Glutamatergic neuron (in vitro differentiated cells): ENCODE measurements at regions not wholly inside any gene's neighbourhood (a gene's known extent, or its start where the extent isn't known, plus 50 kb on each side); places are given as distances from the start of the nearest gene placed in this dataset.
"Not testable (repeated sequence)": the region's sequence is repeated elsewhere in the genome, so short reads cannot be mapped to it uniquely, and the experiment has no call there.

Experiments used
- DNase-seq: peaks from one replicate; pipeline ENCODE4 v3.0.0; 2022
- H3K27ac Mint-ChIP-seq: one replicate; pipeline ENCODE4 v1.8.0; 2020; ENCODE audit warnings: mild to moderate bottlenecking, mixed read lengths, inconsistent platforms; ENCODE audit not compliant: unreplicated experiment
- H3K27me3 Mint-ChIP-seq: one replicate; pipeline ENCODE4 v1.8.0; 2020; ENCODE audit warnings: mild to moderate bottlenecking, moderate library complexity, mixed read lengths, inconsistent platforms; ENCODE audit not compliant: unreplicated experiment
- H3K36me3 Mint-ChIP-seq: one replicate; pipeline ENCODE4 v1.8.0; 2020; ENCODE audit warnings: mild to moderate bottlenecking, mixed read lengths, inconsistent platforms; ENCODE audit not compliant: unreplicated experiment
- H3K4me1 Mint-ChIP-seq: one replicate; pipeline ENCODE4 v1.8.0; 2020; ENCODE audit warnings: mild to moderate bottlenecking, low read depth, mixed read lengths, inconsistent platforms; ENCODE audit not compliant: unreplicated experiment
- H3K4me3 Mint-ChIP-seq: one replicate; pipeline ENCODE4 v1.8.0; 2020; ENCODE audit warnings: mild to moderate bottlenecking, mixed read lengths, inconsistent platforms; ENCODE audit not compliant: unreplicated experiment
- H3K9me3 Mint-ChIP-seq: one replicate; pipeline ENCODE4 v1.8.0; 2020; ENCODE audit warnings: mild to moderate bottlenecking, moderate library complexity, mixed read lengths, inconsistent platforms; ENCODE audit not compliant: unreplicated experiment
- CTCF ChIP-seq: fragments of 200-600 bp; sonication (generic); IDR thresholded peaks from one replicate; pipeline ENCODE4 v1.5.0; 2021; ENCODE audit not compliant: partially characterized antibody, unreplicated experiment

GRCh38 chr5:118511846-118512245 lies 476.5 kb downstream of the DTWD2 start:
- peaks cover 10% of the 10 kb centered on the region for H3K4me1 Mint-ChIP-seq
- no peaks in the 10 kb centered on the region for H3K9me3 Mint-ChIP-seq
- no peak for DNase-seq
- H3K27me3 Mint-ChIP-seq, result peaks cover 3% of the 10 kb centered on the region
- no peak overlapping the region for H3K27ac Mint-ChIP-seq
- TF ChIP-seq CTCF, result no peak
- no peaks in the 10 kb centered on the region for H3K36me3 Mint-ChIP-seq
- no peak overlapping the region for H3K4me3 Mint-ChIP-seq

- no peak for TF ChIP-seq CTCF
- H3K4me1 Mint-ChIP-seq, result peaks cover 6% of the 10 kb centered on the region
- H3K4me3 Mint-ChIP-seq, result no peak overlapping the region
- no peak overlapping the region for H3K27ac Mint-ChIP-seq
- H3K36me3 Mint-ChIP-seq, result no peaks in the 10 kb centered on the region
- H3K9me3 Mint-ChIP-seq, result peaks cover 4% of the 10 kb centered on the region
- DNase-seq, result no peak
- peaks cover 4% of the 10 kb centered on the region for H3K27me3 Mint-ChIP-seq
These were observed 482.0 kb downstream of the DTWD2 start for GRCh38 chr5:118506217-118506852.

- H3K27ac Mint-ChIP-seq, H3K9me3 Mint-ChIP-seq, H3K36me3 Mint-ChIP-seq, DNase-seq, H3K4me3 Mint-ChIP-seq, H3K27me3 Mint-ChIP-seq, H3K4me1 Mint-ChIP-seq: not testable (repeated sequence)
These were observed 486.1 kb downstream of the DTWD2 start for GRCh38 chr5:118502232-118502631.

GRCh38 chr5:118491351-118491750 lies 497.0 kb downstream of the DTWD2 start:
- Mint-ChIP-seq H3K9me3 (no peaks in the 10 kb centered on the region), H3K4me1 (peaks cover 4% of the 10 kb centered on the region), H3K4me3 (no peak overlapping the region), H3K27ac (no peak overlapping the region), H3K36me3 (no peaks in the 10 kb centered on the region), H3K27me3 (peaks cover 2% of the 10 kb centered on the region)
- no peak for TF ChIP-seq CTCF
- DNase-seq, result no peak

GRCh38 chr5:118486647-118487225 lies 501.6 kb downstream of the DTWD2 start:
- H3K9me3 Mint-ChIP-seq, result no peaks in the 10 kb centered on the region
- DNase-seq, result no peak
- TF ChIP-seq CTCF, result no peak
- peaks cover 4% of the 10 kb centered on the region for H3K4me1 Mint-ChIP-seq
- H3K36me3 Mint-ChIP-seq, result peaks cover 9% of the 10 kb centered on the region
- peaks cover 3% of the 10 kb centered on the region for H3K27me3 Mint-ChIP-seq
- H3K27ac Mint-ChIP-seq, result no peak overlapping the region
- H3K4me3 Mint-ChIP-seq, result no peak overlapping the region
